Kidney (tissue), 13 donors: ENCODE measurements at regions not wholly inside any gene's neighbourhood (a gene's known extent, or its start where the extent isn't known, plus 50 kb on each side); places are given as distances from the start of the nearest gene placed in this dataset.

ENCODE experiments used
- DNase-seq, 5 donors: peaks; one replicate each; pipeline ENCODE4 v3.0.0-alpha.2; 2013 to 2020
- FAIRE-seq: peaks from 2 replicates; lab custom pipeline; 2012; peaks lifted over from hg19 to GRCh38; lab: Jason Lieb, UNC
- H3K27ac ChIP-seq, 2 donors: one replicate each; pipeline ENCODE4 v1.7.0; 2013; ENCODE audit warnings: low read depth in 2 of 2, low read length in 2 of 2, inconsistent platforms in 1 of 2
- H3K27me3 ChIP-seq: one replicate; pipeline ENCODE4 v1.7.1; 2013; ENCODE audit warnings: low read length, inconsistent platforms; ENCODE audit not compliant: control insufficient read depth, insufficient read depth
- H3K36me3 ChIP-seq, 3 donors: one replicate each; pipeline versions ENCODE4 v1.7.0 to v1.7.1; 2013; ENCODE audit warnings: low read length in 3 of 3, control low read depth in 1 of 3, inconsistent platforms in 1 of 3; ENCODE audit not compliant: insufficient read depth in 3 of 3, control insufficient read depth in 2 of 3
- H3K4me1 ChIP-seq, 3 donors: one replicate each; pipeline versions ENCODE4 v1.7.0 to v1.7.1; 2013; ENCODE audit warnings: low read length in 3 of 3, inconsistent platforms in 1 of 3, low read depth in 1 of 3; ENCODE audit not compliant: control insufficient read depth in 2 of 3, insufficient read depth in 2 of 3
- H3K4me3 ChIP-seq, 3 donors: one replicate each; pipeline versions ENCODE4 v1.7.0 to v1.8.1; 2013; ENCODE audit warnings: low read length in 3 of 3, control low read depth in 1 of 3, inconsistent platforms in 1 of 3
- H3K9ac ChIP-seq, 3 donors: one replicate each; pipeline versions ENCODE4 v1.7.0 to v1.7.1; 2013; ENCODE audit warnings: low read length in 3 of 3, control low read depth in 1 of 3, inconsistent platforms in 1 of 3
- H3K9me3 ChIP-seq, 3 donors: one replicate each; pipeline versions ENCODE4 v1.7.0 to v1.7.1; 2013; ENCODE audit warnings: low read length in 3 of 3, control low read depth in 1 of 3, inconsistent platforms in 1 of 3; ENCODE audit not compliant: control insufficient read depth in 2 of 3, insufficient read depth in 1 of 3
- CTCF ChIP-seq: IDR thresholded peaks from 3 replicates; pipeline ENCODE4 v1.5.1; 2012; ENCODE audit warnings: mild to moderate bottlenecking, moderate library complexity, borderline replicate concordance; ENCODE audit not compliant: insufficient read depth; ENCODE audit errors: extremely low read depth
- intact Hi-C: fragments of 100-400 bp; cut with DNase I; formaldehyde crosslinking; loops from one replicate; pipeline ENCODE4 v1.11.1; 2022
- donor health status: control.
- donor health status: control.
- donor health status: control.
- donor health status: control.
- donor health status: control.
- donor health status: DM: yes; HTN: yes; CAD: no.
- donor health status: Normal renal cell carcinoma (clear cell type).

GRCh38 chr17:22443061-22443460, 750.7 kb downstream of the KCNJ18 start:
- Histone ChIP-seq H3K36me3 (no peaks in the 10 kb centered on the region), H3K4me1 (no peaks in the 10 kb centered on the region), H3K9me3 (no peaks in the 10 kb centered on the region), H3K4me3 (no peak overlapping the region), H3K27ac (no peak overlapping the region), H3K9ac (no peak overlapping the region), H3K27me3 (no peaks in the 10 kb centered on the region)
- intact Hi-C loops, result no loop called here
- FAIRE-seq (no peak), DNase-seq (no peak)
- TF ChIP-seq CTCF, result no peak

- no peak for DNase-seq
- Histone ChIP-seq H3K36me3 (no peaks in the 10 kb centered on the region), H3K4me3 (no peak overlapping the region), H3K4me1 (no peaks in the 10 kb centered on the region), H3K9ac (no peak overlapping the region), H3K27me3 (no peaks in the 10 kb centered on the region), H3K9me3 (peaks cover 0 to 2% (median 0%) of the 10 kb centered on the region in 3 donors), H3K27ac (no peak overlapping the region)
- intact Hi-C loops, result no loop called here
- TF ChIP-seq CTCF, result no peak
- no peak for FAIRE-seq
Observed at GRCh38 chr17:22453181-22453580, 760.9 kb downstream of the KCNJ18 start.

- Histone ChIP-seq H3K4me1 (no peaks in the 10 kb centered on the region), H3K9me3 (peaks cover 0 to 2% (median 0%) of the 10 kb centered on the region in 3 donors), H3K36me3 (no peaks in the 10 kb centered on the region), H3K27me3 (no peaks in the 10 kb centered on the region), H3K4me3 (no peak overlapping the region), H3K27ac (no peak overlapping the region), H3K9ac (no peak overlapping the region)
- TF ChIP-seq CTCF, result no peak
- intact Hi-C loops, result no loop called here
- DNase-seq, result no peak
- no peak for FAIRE-seq
Observed at GRCh38 chr17:22454070-22454999, 762.0 kb downstream of the KCNJ18 start.
